ENCODE measurements at regions not wholly inside any gene's neighbourhood (a gene's known extent, or its start where the extent isn't known, plus 50 kb on each side); places are given as distances from the start of the nearest gene placed in this dataset.

- DNase-seq: no peak
Measured at GRCh38 chr14:86665975-86666374, 1136.0 kb downstream of the FLRT2 start.

GRCh38 chr14:86662334-86662733 is 1132.4 kb downstream of the FLRT2 start:
- no peak for DNase-seq

DNA sequence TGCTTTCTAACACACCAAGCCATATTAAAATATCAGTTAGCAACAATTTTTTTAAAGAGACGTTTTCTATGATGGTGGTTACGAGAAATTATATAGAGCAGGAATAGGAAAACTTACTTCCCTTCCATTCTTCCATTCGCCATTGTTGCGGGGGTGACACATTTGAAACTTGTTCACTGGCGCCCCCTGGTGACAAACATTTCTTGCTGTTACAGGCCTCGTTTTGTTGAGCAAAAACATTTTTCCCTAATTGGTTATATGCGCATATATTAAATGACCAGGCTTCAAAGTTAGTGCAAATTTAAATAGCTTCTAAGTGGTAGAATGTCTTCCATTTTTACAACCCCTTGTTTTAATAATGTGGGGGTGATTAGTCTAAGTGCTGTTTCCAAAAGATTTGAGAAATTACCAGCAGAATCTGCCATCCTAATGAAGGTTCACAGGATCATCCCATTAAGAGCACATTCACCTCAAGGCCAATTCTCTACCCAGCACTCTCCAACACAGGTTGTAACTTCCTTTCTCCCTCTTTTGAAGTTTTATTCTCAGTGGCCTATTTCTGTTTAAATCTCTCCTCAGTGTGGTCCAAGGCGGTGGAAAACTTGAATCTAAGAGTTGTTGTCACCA is 1124.7 kb downstream of the FLRT2 start:
- no peak for DNase-seq

GRCh38 chr14:86652526-86652925 is 1122.6 kb downstream of the FLRT2 start:
- no peak for DNase-seq

- no peak for DNase-seq
Measured at GRCh38 chr14:86646696-86647690, 1117.0 kb downstream of the FLRT2 start.

DNA sequence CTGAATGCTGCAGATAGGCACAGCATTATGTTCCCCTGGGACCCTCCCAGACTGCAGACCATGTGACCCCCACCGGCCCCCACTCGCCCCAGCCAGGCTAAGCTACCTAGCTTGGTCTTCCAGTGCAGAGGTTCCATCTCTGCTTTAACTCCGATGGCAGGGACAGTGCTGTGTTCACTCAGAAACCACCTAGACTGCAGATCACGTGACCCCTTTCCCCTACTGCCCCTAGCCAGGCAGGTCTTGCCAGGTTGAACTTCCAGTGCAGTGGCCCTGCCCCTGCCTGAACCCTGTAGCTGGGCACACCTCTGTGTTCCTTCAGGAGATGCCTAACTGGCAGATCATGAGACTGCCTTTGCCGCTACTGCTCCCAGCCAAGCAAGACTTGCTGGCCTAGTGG is 1116.2 kb downstream of the FLRT2 start:
- DNase-seq: no peak

DNA sequence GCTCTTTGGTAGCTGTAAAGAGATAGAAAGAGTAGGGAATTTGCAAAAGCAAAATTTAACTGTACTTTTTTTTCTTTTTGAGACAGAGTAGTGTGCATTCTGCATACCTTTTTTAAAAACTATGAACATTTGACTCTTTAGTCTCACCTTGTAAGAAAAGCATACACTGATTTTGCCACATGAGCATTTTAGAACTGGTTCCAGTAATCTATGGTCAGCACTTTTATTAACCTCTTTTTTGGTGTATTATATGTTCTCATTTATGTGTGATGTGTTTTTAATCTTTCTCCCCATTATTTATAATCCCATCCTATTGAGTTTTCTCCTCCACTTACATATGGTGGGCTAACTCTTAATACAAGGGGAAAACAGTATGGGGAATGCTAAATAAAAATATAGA is 1111.4 kb downstream of the FLRT2 start:
- no peak for DNase-seq

GRCh38 chr14:86640288-86640687 is 1110.3 kb downstream of the FLRT2 start:
- no peak for DNase-seq

- no peak for DNase-seq
Measured at GRCh38 chr14:86639666-86640065, 1109.7 kb downstream of the FLRT2 start.

DNA sequence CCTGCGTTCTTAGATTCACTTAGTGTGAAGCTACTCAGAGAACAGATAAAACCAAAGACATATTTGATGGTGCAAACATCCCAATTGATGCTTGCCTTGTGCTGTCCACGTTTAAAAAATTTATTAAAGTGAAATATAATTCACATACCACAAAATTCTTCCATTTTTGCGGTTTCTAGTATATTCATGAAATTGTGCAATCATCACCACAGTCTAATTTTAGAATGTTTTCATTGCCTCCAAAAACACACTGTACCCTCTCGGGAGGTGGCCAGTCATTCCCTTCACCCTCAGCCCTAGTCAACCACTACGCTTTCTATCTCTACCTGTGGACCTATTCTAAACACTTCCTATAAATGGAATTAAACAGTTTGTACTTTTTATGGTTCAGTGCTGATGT is 1109.2 kb downstream of the FLRT2 start:
- no peak for DNase-seq

DNA sequence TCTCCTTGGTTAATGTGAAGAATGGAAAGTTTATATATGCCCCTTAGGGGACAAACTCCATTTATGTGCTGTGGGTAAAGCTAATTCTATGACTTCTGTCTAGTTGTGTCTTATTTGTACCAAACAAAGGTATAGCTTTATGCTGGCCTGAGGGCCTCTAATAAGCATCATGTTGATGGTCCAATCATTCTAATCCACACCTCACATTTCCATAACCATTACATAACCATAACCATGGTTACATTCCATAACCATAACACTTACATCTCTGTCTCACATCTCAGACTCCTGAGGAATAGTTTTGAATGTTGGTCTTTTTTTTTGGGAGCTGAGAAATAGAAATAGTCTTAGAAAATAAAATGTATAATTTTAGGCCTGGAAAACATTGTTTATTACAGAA is 1097.1 kb downstream of the FLRT2 start:
- no peak for DNase-seq

- no peak for DNase-seq
Measured at GRCh38 chr14:86626530-86626929, 1096.6 kb downstream of the FLRT2 start.

- DNase-seq: no peak
Measured at GRCh38 chr14:86625637-86626036, 1095.7 kb downstream of the FLRT2 start.

DNA sequence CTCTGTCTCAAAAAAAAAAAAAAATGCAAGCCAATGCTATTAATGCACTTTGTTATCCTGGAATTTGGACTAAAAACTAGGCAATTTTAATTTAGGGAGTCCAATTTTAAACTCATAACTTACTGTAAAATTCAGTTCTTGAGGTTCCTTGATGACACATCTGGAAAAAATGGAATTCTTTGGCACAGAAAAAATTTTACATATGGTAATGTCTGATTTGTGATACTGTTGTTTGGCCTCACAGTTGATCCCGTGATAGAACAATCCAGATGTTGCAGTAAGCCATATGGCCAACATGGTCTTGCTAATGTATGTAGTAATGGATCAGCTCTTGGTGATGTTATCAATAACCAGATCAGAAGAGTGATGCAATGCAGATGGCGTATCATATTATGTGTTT is 1089.8 kb downstream of the FLRT2 start:
- DNase-seq: no peak

- no peak for DNase-seq
Measured at GRCh38 chr14:86613786-86614185, 1083.8 kb downstream of the FLRT2 start.

DNA sequence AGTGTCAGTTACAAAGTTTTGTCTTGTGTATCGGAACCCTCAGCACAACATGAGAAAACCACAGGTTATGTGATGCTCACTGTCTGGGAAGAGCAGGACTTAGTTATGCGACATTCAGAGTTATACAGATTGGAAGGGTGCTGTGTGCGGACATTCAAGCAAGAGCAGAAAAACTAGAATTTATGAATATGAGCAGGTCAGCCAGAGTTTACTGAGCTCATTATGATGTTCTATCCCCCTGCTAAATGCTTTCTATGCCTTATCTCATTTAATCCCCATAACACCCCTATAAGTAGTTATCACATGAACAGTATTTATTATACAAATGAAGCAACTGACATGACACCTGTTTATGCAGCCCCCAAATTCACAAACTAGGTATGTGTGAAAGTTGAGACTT is 1083.2 kb downstream of the FLRT2 start:
- DNase-seq: no peak

- no peak for DNase-seq
Measured at GRCh38 chr14:86604561-86604960, 1074.6 kb downstream of the FLRT2 start.

DNA sequence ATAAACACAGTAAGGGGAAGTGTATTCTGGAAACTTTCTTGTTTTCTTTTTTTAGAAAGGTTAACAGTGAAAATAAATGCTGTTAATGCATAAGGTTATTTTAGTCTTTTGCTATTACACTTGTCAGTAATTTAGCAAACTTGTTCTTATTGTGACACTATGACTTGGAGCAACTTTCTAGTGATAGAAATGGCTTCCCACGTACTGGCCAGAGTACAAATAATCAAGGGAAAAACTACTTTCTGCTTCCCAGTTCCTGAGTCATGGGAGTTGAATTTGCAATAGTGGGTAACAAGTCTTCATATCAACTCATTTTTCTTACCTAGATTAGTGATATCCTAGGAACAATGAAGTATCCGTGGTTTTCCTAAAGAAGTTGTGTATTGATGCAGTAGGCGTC is 1072.3 kb downstream of the FLRT2 start:
- no peak for DNase-seq

DNA sequence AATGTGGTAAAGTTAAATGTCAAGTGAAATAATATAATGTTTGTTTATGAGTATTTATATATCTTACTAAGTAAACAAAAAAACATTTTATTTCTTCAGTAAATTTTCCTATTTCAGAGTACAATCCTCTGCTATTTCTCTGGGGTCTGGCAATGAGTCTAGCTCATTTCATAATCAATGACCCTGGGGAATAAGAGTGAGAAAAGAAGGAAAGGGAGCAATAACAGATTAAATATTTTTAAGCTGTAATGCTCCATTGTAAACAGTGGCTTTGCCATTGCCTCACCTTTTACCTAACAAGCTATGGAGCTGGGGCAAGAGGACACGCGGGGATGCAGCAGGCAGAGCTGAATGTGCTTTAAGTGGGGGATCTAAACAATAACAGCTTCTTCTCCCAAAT is 1071.9 kb downstream of the FLRT2 start:
- DNase-seq: no peak

DNA sequence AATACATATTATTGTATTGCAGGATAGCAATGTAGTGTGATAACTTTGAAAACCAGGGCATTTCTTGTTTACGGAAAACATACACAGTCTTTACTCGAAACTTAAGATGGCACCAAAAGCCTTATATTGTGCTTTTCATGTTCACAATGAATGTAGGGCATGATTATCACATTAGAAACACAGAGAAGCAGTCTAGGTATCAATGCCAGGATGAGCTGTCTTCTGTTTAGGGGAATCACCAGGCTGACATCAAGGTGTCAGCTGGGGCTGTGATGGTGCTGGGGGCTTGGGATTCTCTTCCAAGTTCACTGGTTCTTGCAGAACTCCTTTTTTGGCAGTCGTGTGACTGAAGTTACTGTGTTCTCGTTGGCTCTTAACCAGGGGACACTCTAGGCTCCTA is 1067.3 kb downstream of the FLRT2 start:
- no peak for DNase-seq

- no peak for DNase-seq
Measured at GRCh38 chr14:86596024-86596423, 1066.1 kb downstream of the FLRT2 start.

- DNase-seq: no peak
Measured at GRCh38 chr14:86575141-86575540, 1045.2 kb downstream of the FLRT2 start.

DNA sequence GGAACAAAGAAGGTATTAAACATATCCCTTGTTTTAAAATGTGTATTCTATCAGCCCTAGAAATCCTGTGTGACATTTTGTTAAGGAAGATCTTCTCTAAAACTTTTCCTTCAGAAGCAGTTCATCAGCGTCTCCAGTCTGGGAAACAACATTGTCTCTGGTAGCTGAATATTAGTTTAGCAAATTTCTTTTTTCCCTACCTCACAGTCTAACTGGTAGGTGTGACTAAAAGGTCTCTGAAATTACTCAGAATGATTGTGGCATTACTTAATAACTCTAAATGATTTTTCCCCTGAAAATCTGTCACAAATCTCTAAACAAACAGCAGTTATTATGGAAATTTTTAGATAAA is 1044.8 kb downstream of the FLRT2 start:
- DNase-seq: no peak

DNA sequence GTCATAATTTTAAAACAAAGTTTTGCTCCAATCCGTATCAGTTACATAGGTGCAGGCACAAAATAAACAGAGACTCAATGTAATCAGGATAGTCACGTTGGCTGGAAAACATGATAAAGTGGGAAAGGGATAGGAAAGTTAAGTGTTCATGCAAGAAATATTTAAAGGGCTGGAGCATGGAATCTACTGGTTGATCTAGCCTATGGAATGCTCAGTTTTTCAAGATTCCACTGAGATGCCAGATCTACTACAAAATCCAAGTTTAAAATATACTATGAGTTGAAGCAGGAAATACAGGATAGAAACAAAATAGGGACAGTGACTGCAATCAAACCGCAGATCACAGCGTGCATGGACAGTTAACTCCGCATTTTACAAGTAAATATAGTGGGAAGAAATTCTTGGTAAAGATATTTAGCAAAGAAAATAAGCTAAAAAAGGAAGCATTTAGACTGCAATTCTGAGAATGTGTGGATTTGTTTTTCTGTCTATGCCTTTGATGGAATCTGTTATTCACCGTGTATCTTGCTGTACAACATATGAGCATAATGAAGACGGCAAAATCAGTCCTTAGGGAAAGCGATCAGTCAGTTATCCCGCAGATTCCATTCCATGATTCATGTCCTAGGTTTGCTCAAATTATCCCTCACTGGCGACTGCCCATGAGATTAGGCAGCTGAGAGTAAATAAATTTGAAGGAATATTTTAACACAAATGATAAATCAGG is 1044.3 kb downstream of the FLRT2 start:
- no peak for DNase-seq
